Astrocyte (in vitro differentiated cells and primary cell): ENCODE measurements at regions not wholly inside any gene's neighbourhood (a gene's known extent, or its start where the extent isn't known, plus 50 kb on each side); places are given as distances from the start of the nearest gene placed in this dataset.

Experiments used
- DNase-seq: peaks from one replicate; pipeline ENCODE4 v3.0.0-alpha.2; 2010; ENCODE audit warnings: low read depth
- FAIRE-seq: peaks from 2 replicates; lab custom pipeline; 2011; peaks lifted over from hg19 to GRCh38; lab: Jason Lieb, UNC
- H2AFZ ChIP-seq: 2 replicates; pipeline ENCODE4 v1.6.0; 2012; ENCODE audit warnings: low read depth, low read length, inconsistent platforms
- H3K27ac ChIP-seq: 2 replicates; pipeline ENCODE4 v1.5.1; 2011; ENCODE audit warnings: low read depth, low read length, inconsistent platforms
- H3K27me3 ChIP-seq: 2 replicates; pipeline ENCODE4 v1.6.0; 2011; ENCODE audit warnings: low read length, inconsistent platforms; ENCODE audit not compliant: insufficient read depth
- H3K36me3 ChIP-seq: 2 replicates; pipeline ENCODE4 v1.5.1; 2011; ENCODE audit warnings: low read length, inconsistent platforms; ENCODE audit not compliant: insufficient read depth
- H3K4me1 ChIP-seq: 2 replicates; pipeline ENCODE4 v1.5.1; 2011; ENCODE audit warnings: low read length, inconsistent platforms; ENCODE audit not compliant: insufficient read depth
- H3K4me2 ChIP-seq: 2 replicates; pipeline ENCODE4 v1.6.0; 2012; ENCODE audit warnings: low read length, inconsistent platforms
- H3K4me3 ChIP-seq: 2 replicates; pipeline ENCODE4 v1.5.1; 2011; ENCODE audit warnings: low read depth, mild to moderate bottlenecking, low read length, inconsistent platforms; ENCODE audit not compliant: insufficient read depth
- H3K79me2 ChIP-seq: 2 replicates; pipeline ENCODE4 v1.6.0; 2012; ENCODE audit warnings: mild to moderate bottlenecking, low read length, inconsistent platforms; ENCODE audit not compliant: insufficient read depth
- H3K9ac ChIP-seq: 2 replicates; pipeline ENCODE4 v1.6.0; 2012; ENCODE audit warnings: mild to moderate bottlenecking, low read length, inconsistent platforms
- H3K9me3 ChIP-seq: 2 replicates; pipeline ENCODE4 v1.5.1; 2012; ENCODE audit warnings: low read depth, mild to moderate bottlenecking, low read length, inconsistent platforms; ENCODE audit not compliant: insufficient read depth
- H4K20me1 ChIP-seq: 2 replicates; pipeline ENCODE4 v1.6.0; 2012; ENCODE audit warnings: low read length, inconsistent platforms; ENCODE audit not compliant: insufficient read depth
- H3K27ac Mint-ChIP-seq: one replicate; pipeline ENCODE4 v1.8.0; 2021; ENCODE audit warnings: mild to moderate bottlenecking, mixed read lengths; ENCODE audit not compliant: unreplicated experiment
- H3K27me3 Mint-ChIP-seq: one replicate; pipeline ENCODE4 v1.8.0; 2021; ENCODE audit warnings: low read depth, mixed read lengths; ENCODE audit not compliant: unreplicated experiment
- H3K36me3 Mint-ChIP-seq: one replicate; pipeline ENCODE4 v1.8.0; 2021; ENCODE audit warnings: low read depth, mixed read lengths; ENCODE audit not compliant: unreplicated experiment
- H3K4me1 Mint-ChIP-seq: one replicate; pipeline ENCODE4 v1.8.0; 2021; ENCODE audit warnings: low read depth, mixed read lengths; ENCODE audit not compliant: unreplicated experiment
- H3K4me3 Mint-ChIP-seq: one replicate; pipeline ENCODE4 v1.8.0; 2021; ENCODE audit warnings: mild to moderate bottlenecking, moderate library complexity, mixed read lengths; ENCODE audit not compliant: unreplicated experiment
- H3K9me3 Mint-ChIP-seq: one replicate; pipeline ENCODE4 v1.8.0; 2021; ENCODE audit warnings: mild to moderate bottlenecking, mixed read lengths; ENCODE audit not compliant: unreplicated experiment
- EZH2 ChIP-seq: IDR thresholded peaks from 2 replicates; pipeline ENCODE4 v1.6.1; 2012; ENCODE audit warnings: mild to moderate bottlenecking, low read length, inconsistent platforms; ENCODE audit not compliant: insufficient read depth
- TF ChIP-seq, protein P1 (sequence below): IDR thresholded peaks from 2 replicates; pipeline ENCODE4 v1.5.1; 2011; ENCODE audit warnings: low read depth, mild to moderate bottlenecking, inconsistent platforms, low read length, moderate library complexity; ENCODE audit not compliant: insufficient read depth

DNA sequence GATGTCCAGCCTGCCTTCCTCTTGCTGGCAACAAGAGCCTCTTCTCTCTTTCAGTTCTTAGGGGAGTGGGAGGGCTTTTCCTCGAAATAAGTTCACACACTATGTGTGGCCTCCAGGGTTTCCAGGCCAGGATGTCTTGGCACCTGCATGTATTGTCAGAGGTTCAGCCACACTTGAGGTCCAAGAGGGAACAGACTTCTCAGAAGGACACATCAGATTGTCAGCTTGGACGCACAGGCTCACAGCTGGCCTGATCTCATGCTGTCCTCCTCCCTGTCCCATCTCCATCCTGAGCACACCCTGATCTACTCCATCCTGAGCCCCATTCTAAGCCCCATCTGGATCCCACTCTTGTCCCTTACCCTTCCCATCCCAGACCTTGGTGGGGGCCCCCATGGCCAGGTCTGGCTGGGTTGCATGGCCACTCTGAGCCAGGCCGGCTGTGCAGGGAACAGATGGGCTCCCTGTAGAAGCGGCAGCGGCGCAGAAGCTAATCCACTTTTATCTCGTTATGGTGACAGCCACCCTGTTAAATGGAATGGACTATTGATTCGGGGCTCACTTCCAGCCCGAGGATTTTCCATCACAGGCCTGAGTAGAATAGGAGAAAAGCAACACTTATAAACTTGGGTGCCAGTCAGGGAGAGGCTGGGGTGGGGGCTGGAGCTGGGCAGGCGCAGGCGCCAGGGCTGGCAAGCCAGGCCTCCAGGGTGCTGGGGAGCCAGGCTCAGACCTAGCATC lies 85.1 kb upstream of the CSF3R start:
- Mint-ChIP-seq H3K4me3 (no peak overlapping the region), H3K9me3 (no peaks in the 10 kb centered on the region), H3K4me1 (no peaks in the 10 kb centered on the region), H3K27me3 (peaks cover 57% of the 10 kb centered on the region), H3K27ac (no peak overlapping the region), H3K36me3 (no peaks in the 10 kb centered on the region)
- H3K27ac ChIP-seq, result no peak overlapping the region
- TF ChIP-seq, protein P1, sequence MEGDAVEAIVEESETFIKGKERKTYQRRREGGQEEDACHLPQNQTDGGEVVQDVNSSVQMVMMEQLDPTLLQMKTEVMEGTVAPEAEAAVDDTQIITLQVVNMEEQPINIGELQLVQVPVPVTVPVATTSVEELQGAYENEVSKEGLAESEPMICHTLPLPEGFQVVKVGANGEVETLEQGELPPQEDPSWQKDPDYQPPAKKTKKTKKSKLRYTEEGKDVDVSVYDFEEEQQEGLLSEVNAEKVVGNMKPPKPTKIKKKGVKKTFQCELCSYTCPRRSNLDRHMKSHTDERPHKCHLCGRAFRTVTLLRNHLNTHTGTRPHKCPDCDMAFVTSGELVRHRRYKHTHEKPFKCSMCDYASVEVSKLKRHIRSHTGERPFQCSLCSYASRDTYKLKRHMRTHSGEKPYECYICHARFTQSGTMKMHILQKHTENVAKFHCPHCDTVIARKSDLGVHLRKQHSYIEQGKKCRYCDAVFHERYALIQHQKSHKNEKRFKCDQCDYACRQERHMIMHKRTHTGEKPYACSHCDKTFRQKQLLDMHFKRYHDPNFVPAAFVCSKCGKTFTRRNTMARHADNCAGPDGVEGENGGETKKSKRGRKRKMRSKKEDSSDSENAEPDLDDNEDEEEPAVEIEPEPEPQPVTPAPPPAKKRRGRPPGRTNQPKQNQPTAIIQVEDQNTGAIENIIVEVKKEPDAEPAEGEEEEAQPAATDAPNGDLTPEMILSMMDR, result no peak
- no peak for TF ChIP-seq EZH2
- H3K9me3 ChIP-seq, result no peaks in the 10 kb centered on the region
- no peaks in the 10 kb centered on the region for H3K79me2 ChIP-seq
- H3K36me3 ChIP-seq, result no peaks in the 10 kb centered on the region
- FAIRE-seq (no peak), DNase-seq (no peak)
- H4K20me1 ChIP-seq, result no peaks in the 10 kb centered on the region
- no peak overlapping the region for H3K9ac ChIP-seq
- H3K4me2 ChIP-seq, result no peak overlapping the region
- H2AFZ ChIP-seq, result no peak overlapping the region
- peaks cover 3% of the 10 kb centered on the region for H3K27me3 ChIP-seq
- H3K4me1 ChIP-seq, result no peaks in the 10 kb centered on the region
- H3K4me3 ChIP-seq, result no peak overlapping the region

DNA sequence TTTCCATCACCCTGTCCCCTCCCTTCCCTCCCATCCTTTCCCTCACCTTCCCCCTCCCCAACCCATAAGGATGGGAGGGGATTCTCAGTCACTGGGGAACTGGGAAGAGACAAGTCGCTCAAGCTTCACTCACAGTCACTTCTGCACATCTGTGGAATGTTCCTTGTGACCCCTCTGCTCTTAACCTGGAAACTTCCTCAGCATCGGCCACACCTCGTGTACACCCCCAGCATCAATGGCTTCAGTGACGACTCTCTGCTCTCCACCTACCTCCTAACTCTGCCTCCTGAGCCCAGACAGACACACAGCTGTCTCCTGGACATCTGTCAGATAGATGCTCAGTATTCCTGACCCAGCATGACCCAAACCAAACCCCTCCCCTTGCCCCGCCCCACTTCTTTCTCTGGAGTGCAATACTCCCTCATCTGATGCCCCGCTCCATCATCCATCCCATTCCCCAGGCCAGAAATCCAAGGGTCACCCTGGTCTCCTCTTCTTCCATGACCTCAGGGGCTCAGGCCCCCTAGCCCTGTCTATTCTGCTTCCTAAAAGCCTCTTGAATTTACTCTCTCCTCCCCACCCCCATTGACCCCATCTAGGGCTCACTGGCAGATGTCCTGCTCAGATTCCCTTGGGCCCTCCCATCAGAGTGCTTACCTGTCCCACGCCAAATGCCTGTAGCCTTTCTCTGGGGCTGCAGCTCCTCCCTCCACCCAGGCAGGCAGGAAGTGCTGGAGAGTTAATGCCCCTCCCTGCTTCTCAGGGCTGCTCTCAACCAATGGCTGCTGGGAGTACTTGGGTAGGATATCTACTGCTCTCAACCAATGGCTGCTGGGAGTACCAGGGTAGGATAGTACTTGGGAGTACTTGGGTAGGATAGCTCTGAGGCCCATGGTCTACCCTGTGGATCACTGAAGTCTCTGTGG lies 83.1 kb upstream of the CSF3R start:
- Mint-ChIP-seq H3K27ac (no peak overlapping the region), H3K9me3 (no peaks in the 10 kb centered on the region), H3K4me3 (no peak overlapping the region), H3K36me3 (no peaks in the 10 kb centered on the region), H3K4me1 (no peaks in the 10 kb centered on the region), H3K27me3 (peaks cover 59% of the 10 kb centered on the region)
- Histone ChIP-seq H3K27ac (no peak overlapping the region), H3K4me3 (no peak overlapping the region), H3K36me3 (no peaks in the 10 kb centered on the region), H3K9me3 (no peaks in the 10 kb centered on the region), H3K27me3 (peaks cover 3% of the 10 kb centered on the region), H3K9ac (no peak overlapping the region), H3K4me1 (no peaks in the 10 kb centered on the region), H3K4me2 (no peak overlapping the region), H4K20me1 (no peaks in the 10 kb centered on the region), H3K79me2 (no peaks in the 10 kb centered on the region), H2AFZ (no peak overlapping the region)
- no peak for FAIRE-seq
- TF ChIP-seq, protein P1, result no peak
- no peak for TF ChIP-seq EZH2
- DNase-seq, result no peak
